HepG2 (cell line): ENCODE measurements at regions not wholly inside any gene's neighbourhood (a gene's known extent, or its start where the extent isn't known, plus 50 kb on each side); places are given as distances from the start of the nearest gene placed in this dataset.

Experiments
- CC2D1A ChIP-seq: sonication (generic); formaldehyde crosslinking; IDR thresholded peaks from 2 replicates; pipeline ENCODE4 v1.8.1; 2023; ENCODE audit warnings: mild to moderate bottlenecking, missing genetic modification reagents
- FOSL2 ChIP-seq: sonication (generic); formaldehyde crosslinking; IDR thresholded peaks from 2 replicates; pipeline ENCODE4 v1.4.0; 2020; ENCODE audit warnings: missing genetic modification reagents
- GFI1 ChIP-seq: sonication (generic); formaldehyde crosslinking; IDR thresholded peaks from 2 replicates; pipeline ENCODE4 v1.5.0; 2020; ENCODE audit warnings: missing genetic modification reagents, mild to moderate bottlenecking, borderline replicate concordance
- IRX3 ChIP-seq: sonication (generic); formaldehyde crosslinking; IDR thresholded peaks from 2 replicates; pipeline ENCODE4 v1.8.1; 2023; ENCODE audit warnings: mild to moderate bottlenecking, low read depth, missing genetic modification reagents, borderline replicate concordance
- NFIC ChIP-seq: IDR thresholded peaks from 2 replicates; pipeline ENCODE4 v1.6.1; 2012; ENCODE audit warnings: mild to moderate bottlenecking, low read length, inconsistent platforms
- POLR2G ChIP-seq: fragments of 200-400 bp; formaldehyde crosslinking; IDR thresholded peaks from 2 replicates; pipeline ENCODE4 v1.6.1; 2018; ENCODE audit warnings: mild to moderate bottlenecking, low read depth, low read length, moderate library complexity
- REST ChIP-seq, 2 experiments: IDR thresholded peaks; 2 replicates each; pipeline ENCODE4 v1.6.1; 2011 to 2012; ENCODE audit warnings: low read length in 2 of 2, borderline replicate concordance in 1 of 2, low read depth in 1 of 2, mild to moderate bottlenecking in 1 of 2, moderate library complexity in 1 of 2
- SNAPC4 ChIP-seq: sonication (generic); formaldehyde crosslinking; IDR thresholded peaks from 2 replicates; pipeline ENCODE4 v1.4.0; 2020; ENCODE audit warnings: mild to moderate bottlenecking, missing genetic modification reagents
- TFDP2 ChIP-seq: sonication (generic); formaldehyde crosslinking; IDR thresholded peaks from 2 replicates; pipeline ENCODE4 v1.4.0; 2020; ENCODE audit warnings: missing genetic modification reagents
- ZNF136 ChIP-seq: sonication (generic); formaldehyde crosslinking; IDR thresholded peaks from 2 replicates; pipeline ENCODE4 v1.8.1; 2022; ENCODE audit warnings: low read depth, mild to moderate bottlenecking, moderate library complexity, missing genetic modification reagents
- ZNF547 ChIP-seq: sonication (generic); formaldehyde crosslinking; IDR thresholded peaks from 2 replicates; pipeline ENCODE4 v1.5.1; 2020; ENCODE audit warnings: mild to moderate bottlenecking, missing genetic modification reagents
- TF ChIP-seq, protein P1 (sequence below): sonication (generic); formaldehyde crosslinking; IDR thresholded peaks from 2 replicates; pipeline ENCODE4 v1.4.0; 2020; ENCODE audit warnings: mild to moderate bottlenecking, missing genetic modification reagents, borderline replicate concordance
- TF ChIP-seq, protein P2 (sequence below): sonication (generic); formaldehyde crosslinking; IDR thresholded peaks from 2 replicates; pipeline ENCODE4 v1.5.1; 2020; ENCODE audit warnings: missing genetic modification reagents, mild to moderate bottlenecking, borderline replicate concordance

DNA sequence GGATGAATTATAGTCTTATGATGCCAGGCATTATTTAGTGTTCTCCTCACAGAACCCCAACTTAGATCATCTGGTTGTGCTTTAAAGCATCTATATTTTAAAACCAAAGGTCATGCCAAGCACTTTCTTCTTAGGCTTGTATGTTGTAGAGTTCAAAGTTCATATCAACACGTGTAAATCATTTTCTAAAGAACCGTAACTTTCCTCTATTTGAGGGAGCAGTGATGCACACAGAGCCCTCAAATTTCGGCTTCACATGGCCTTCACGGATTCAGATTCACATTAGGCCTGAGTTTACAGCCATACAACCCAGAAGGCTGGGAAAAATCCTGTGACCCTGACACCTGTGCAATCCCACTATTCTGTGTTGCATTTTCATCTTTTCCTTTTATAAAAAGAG is 52.1 kb upstream of the SEC16B start (continued):
- TF ChIP-seq REST (IDR thresholded peaks at IDR 0.05; ENCODE audit: borderline replicate concordance in 1 of 2, low read depth in 1 of 2, low read length in 2 of 2) = peak in 1 of 2 experiments; percentile 9; a peak in 1 of 4 replicates
- peak; percentile 81; the same call in 1 of the 2 replicates for TF ChIP-seq NFIC
- 0 out of 2 replicates have a peak, but pooled peaks have one; percentile 22 for TF ChIP-seq IRX3 (CRISPR knock-in tag)
- no peak for TF ChIP-seq SNAPC4
- TF ChIP-seq, protein P1, sequence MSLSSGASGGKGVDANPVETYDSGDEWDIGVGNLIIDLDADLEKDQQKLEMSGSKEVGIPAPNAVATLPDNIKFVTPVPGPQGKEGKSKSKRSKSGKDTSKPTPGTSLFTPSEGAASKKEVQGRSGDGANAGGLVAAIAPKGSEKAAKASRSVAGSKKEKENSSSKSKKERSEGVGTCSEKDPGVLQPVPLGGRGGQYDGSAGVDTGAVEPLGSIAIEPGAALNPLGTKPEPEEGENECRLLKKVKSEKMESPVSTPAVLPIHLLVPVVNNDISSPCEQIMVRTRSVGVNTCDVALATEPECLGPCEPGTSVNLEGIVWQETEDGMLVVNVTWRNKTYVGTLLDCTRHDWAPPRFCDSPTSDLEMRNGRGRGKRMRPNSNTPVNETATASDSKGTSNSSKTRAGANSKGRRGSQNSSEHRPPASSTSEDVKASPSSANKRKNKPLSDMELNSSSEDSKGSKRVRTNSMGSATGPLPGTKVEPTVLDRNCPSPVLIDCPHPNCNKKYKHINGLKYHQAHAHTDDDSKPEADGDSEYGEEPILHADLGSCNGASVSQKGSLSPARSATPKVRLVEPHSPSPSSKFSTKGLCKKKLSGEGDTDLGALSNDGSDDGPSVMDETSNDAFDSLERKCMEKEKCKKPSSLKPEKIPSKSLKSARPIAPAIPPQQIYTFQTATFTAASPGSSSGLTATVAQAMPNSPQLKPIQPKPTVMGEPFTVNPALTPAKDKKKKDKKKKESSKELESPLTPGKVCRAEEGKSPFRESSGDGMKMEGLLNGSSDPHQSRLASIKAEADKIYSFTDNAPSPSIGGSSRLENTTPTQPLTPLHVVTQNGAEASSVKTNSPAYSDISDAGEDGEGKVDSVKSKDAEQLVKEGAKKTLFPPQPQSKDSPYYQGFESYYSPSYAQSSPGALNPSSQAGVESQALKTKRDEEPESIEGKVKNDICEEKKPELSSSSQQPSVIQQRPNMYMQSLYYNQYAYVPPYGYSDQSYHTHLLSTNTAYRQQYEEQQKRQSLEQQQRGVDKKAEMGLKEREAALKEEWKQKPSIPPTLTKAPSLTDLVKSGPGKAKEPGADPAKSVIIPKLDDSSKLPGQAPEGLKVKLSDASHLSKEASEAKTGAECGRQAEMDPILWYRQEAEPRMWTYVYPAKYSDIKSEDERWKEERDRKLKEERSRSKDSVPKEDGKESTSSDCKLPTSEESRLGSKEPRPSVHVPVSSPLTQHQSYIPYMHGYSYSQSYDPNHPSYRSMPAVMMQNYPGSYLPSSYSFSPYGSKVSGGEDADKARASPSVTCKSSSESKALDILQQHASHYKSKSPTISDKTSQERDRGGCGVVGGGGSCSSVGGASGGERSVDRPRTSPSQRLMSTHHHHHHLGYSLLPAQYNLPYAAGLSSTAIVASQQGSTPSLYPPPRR (CRISPR knock-in tag) = 0 out of 2 replicates have a peak, but pooled peaks have one; percentile 18
- TF ChIP-seq FOSL2 (CRISPR knock-in tag) = 0 out of 2 replicates have a peak, but pooled peaks have one; percentile 10
- no peak for TF ChIP-seq ZNF547 (CRISPR knock-in tag)
- TF ChIP-seq, protein P2, sequence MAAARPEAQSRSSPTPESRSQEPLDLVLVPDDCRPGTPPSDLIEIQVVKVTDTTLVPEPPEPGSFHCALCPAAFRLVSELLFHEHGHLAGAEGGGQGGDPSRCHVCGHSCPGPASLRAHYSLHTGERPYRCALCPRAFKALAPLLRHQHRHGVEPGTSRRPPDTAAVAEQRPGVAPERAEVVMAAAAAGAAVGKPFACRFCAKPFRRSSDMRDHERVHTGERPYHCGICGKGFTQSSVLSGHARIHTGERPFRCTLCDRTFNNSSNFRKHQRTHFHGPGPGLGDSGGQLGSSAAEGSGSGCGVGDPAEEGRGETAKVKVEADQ (CRISPR knock-in tag) = no peak
- TF ChIP-seq POLR2G = 0 out of 2 replicates have a peak, but pooled peaks have one; percentile 31
- no peak for TF ChIP-seq CC2D1A (CRISPR knock-in tag)
- TF ChIP-seq GFI1 = no peak
- peak; percentile 67 for TF ChIP-seq TFDP2 (CRISPR knock-in tag)
- no peak for TF ChIP-seq ZNF136 (CRISPR knock-in tag)
